ENCODE measurements at regions not wholly inside any gene's neighbourhood (a gene's known extent, or its start where the extent isn't known, plus 50 kb on each side); places are given as distances from the start of the nearest gene placed in this dataset.

DNA sequence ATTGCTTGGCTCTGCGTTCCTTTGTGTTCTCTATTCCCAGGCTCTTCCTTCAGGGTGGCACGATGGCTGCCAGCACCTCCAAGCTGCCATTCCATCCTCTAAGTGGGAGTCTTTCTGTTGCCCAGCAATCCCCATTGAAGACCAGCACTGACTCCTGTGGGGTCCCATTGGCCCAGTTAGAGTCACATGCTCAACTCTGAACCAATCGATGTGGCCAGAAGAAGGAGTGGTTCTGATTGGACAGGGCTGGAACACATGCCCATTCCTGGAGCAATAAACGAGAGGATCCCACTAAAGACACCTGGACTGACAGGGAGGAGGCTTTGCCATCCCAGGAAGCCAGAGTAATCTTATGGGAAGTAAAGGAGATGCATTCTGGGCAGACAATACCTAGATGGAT lies 97.2 kb upstream of the IGSF21 start:
- TF ChIP-seq, protein P1, sequence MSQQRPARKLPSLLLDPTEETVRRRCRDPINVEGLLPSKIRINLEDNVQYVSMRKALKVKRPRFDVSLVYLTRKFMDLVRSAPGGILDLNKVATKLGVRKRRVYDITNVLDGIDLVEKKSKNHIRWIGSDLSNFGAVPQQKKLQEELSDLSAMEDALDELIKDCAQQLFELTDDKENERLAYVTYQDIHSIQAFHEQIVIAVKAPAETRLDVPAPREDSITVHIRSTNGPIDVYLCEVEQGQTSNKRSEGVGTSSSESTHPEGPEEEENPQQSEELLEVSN (IDR thresholded peaks at IDR 0.05): no peak
- TF ChIP-seq ZNF274 (IDR thresholded peaks at IDR 0.05; ENCODE audit: borderline replicate concordance, extremely low read depth, low read length) (no peak), TCF12 (IDR thresholded peaks at IDR 0.05; ENCODE audit: low read depth, low read length) (no peak), SIRT6 (IDR thresholded peaks at IDR 0.05; ENCODE audit: low read length) (no peak), SIX5 (IDR thresholded peaks at IDR 0.05; ENCODE audit: low read depth, low read length) (no peak), SRF (IDR thresholded peaks at IDR 0.05; ENCODE audit: low read depth, low read length) (no peak), EZH2 (IDR thresholded peaks at IDR 0.05; ENCODE audit: low read depth, low read length, severe bottlenecking) (no peak), TAF1 (IDR thresholded peaks at IDR 0.05; ENCODE audit: low read depth, low read length) (no peak)
- TF ChIP-seq, protein P2, sequence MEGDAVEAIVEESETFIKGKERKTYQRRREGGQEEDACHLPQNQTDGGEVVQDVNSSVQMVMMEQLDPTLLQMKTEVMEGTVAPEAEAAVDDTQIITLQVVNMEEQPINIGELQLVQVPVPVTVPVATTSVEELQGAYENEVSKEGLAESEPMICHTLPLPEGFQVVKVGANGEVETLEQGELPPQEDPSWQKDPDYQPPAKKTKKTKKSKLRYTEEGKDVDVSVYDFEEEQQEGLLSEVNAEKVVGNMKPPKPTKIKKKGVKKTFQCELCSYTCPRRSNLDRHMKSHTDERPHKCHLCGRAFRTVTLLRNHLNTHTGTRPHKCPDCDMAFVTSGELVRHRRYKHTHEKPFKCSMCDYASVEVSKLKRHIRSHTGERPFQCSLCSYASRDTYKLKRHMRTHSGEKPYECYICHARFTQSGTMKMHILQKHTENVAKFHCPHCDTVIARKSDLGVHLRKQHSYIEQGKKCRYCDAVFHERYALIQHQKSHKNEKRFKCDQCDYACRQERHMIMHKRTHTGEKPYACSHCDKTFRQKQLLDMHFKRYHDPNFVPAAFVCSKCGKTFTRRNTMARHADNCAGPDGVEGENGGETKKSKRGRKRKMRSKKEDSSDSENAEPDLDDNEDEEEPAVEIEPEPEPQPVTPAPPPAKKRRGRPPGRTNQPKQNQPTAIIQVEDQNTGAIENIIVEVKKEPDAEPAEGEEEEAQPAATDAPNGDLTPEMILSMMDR (IDR thresholded peaks at IDR 0.05; ENCODE audit: control extremely low read depth in 1 of 3, insufficient read depth in 1 of 3, low read depth in 1 of 3, low read length in 3 of 3): no peak
- TF ChIP-seq, protein P3, sequence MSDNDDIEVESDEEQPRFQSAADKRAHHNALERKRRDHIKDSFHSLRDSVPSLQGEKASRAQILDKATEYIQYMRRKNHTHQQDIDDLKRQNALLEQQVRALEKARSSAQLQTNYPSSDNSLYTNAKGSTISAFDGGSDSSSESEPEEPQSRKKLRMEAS (IDR thresholded peaks at IDR 0.05): no peak
- TF ChIP-seq, protein P4, sequence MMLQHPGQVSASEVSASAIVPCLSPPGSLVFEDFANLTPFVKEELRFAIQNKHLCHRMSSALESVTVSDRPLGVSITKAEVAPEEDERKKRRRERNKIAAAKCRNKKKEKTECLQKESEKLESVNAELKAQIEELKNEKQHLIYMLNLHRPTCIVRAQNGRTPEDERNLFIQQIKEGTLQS (IDR thresholded peaks at IDR 0.05; ENCODE audit: insufficient read depth, low read depth, low read length): no peak
